Endothelial cell of umbilical vein (primary cell): ENCODE measurements at regions not wholly inside any gene's neighbourhood (a gene's known extent, or its start where the extent isn't known, plus 50 kb on each side); places are given as distances from the start of the nearest gene placed in this dataset.

Experiments
- BruUV-seq: library from RNA; stranded (reverse); fragments of 400-500 nt; replicated peaks from 2 replicates; lab custom pipeline; 2021; lab: Mats Ljungman, UMichigan
- CTCF ChIA-PET: fragments of 300-600, 350-600 bp; sonication (Branson Sonifier 250); formaldehyde crosslinking; loops from one replicate; lab custom pipeline; 2021; ENCODE audit warnings: antibody characterized with exemption, inconsistent platforms; lab: Charles Lee
- POLR2A ChIA-PET: fragments of 300-600, 350-600 bp; sonication (Branson Sonifier 250); formaldehyde crosslinking; loops from one replicate; lab custom pipeline; 2021; ENCODE audit warnings: antibody characterized with exemption, inconsistent platforms; lab: Charles Lee
- DNase-seq: peaks from one replicate; pipeline ENCODE4 v3.0.0-alpha.2; 2011; ENCODE audit warnings: low read depth, low spot score
- FAIRE-seq: peaks from 2 replicates; lab custom pipeline; 2011; peaks lifted over from hg19 to GRCh38; lab: Jason Lieb, UNC
- H2AFZ ChIP-seq: 2 replicates; pipeline ENCODE4 v1.6.0; 2012; ENCODE audit warnings: low read depth, low read length, control low read depth, inconsistent platforms
- H3K27ac ChIP-seq: 2 replicates; pipeline ENCODE4 v1.5.1; 2011; ENCODE audit warnings: low read depth, mild to moderate bottlenecking, control low read depth, low read length, moderate library complexity; ENCODE audit not compliant: insufficient read depth
- H3K27me3 ChIP-seq, 2 experiments: 2 replicates each; pipeline versions ENCODE4 v1.6.0 to v1.6.1; 2011; ENCODE audit warnings: low read length in 2 of 2, mixed read lengths in 1 of 2; ENCODE audit not compliant: control insufficient read depth in 2 of 2, insufficient read depth in 2 of 2
- H3K36me3 ChIP-seq, 2 experiments: 2 replicates in 1 of 2; 3 replicates in 1 of 2; pipeline ENCODE4 v1.5.1; 2011; ENCODE audit warnings: low read length in 2 of 2, mild to moderate bottlenecking in 1 of 2, moderate library complexity in 1 of 2; ENCODE audit not compliant: control insufficient read depth in 2 of 2, insufficient read depth in 2 of 2; ENCODE audit errors: extremely low read depth in 1 of 2
- H3K4me1 ChIP-seq: 3 replicates; pipeline ENCODE4 v1.5.1; 2011; ENCODE audit warnings: mild to moderate bottlenecking, low read length; ENCODE audit not compliant: control insufficient read depth, insufficient read depth; ENCODE audit errors: extremely low read depth
- H3K4me2 ChIP-seq: 2 replicates; pipeline ENCODE4 v1.6.1; 2011; ENCODE audit warnings: low read length, control low read depth, mixed read lengths; ENCODE audit not compliant: insufficient read depth
- H3K4me3 ChIP-seq, 3 experiments: fragments of 200-600 bp in 1 of 3; sonication (generic), shearing (Covaris generic) in 1 of 3; replicated peaks in 1 of 3; 2 replicates each; pipeline ENCODE4 v1.5.1; 2011 to 2016; ENCODE audit warnings: control low read depth in 3 of 3, low read length in 3 of 3, mild to moderate bottlenecking in 2 of 3, inconsistent platforms in 1 of 3, low read depth in 1 of 3, moderate library complexity in 1 of 3; ENCODE audit not compliant: insufficient read depth in 1 of 3
- H3K79me2 ChIP-seq: 2 replicates; pipeline ENCODE4 v1.6.0; 2012; ENCODE audit warnings: low read length, inconsistent platforms; ENCODE audit not compliant: control insufficient read depth, insufficient read depth
- H3K9ac ChIP-seq: replicated peaks from 2 replicates; pipeline ENCODE3; 2011; ENCODE audit warnings: low read length, control low read depth; ENCODE audit not compliant: insufficient read depth; ENCODE audit errors: extremely low read depth
- H3K9me1 ChIP-seq: replicated peaks from 3 replicates; pipeline ENCODE4 v1.6.0; 2011; ENCODE audit warnings: mild to moderate bottlenecking, low read length; ENCODE audit not compliant: control insufficient read depth, insufficient read depth; ENCODE audit errors: extremely low read depth
- H3K9me3 ChIP-seq: replicated peaks from 2 replicates; pipeline ENCODE4 v1.5.1; 2012; ENCODE audit warnings: low read length, inconsistent platforms; ENCODE audit not compliant: control insufficient read depth, insufficient read depth
- H4K20me1 ChIP-seq: replicated peaks from 2 replicates; pipeline ENCODE3; 2011; ENCODE audit warnings: mild to moderate bottlenecking, low read length; ENCODE audit not compliant: control insufficient read depth, insufficient read depth; ENCODE audit errors: extremely low read depth
- FOS ChIP-seq: IDR thresholded peaks from 2 replicates; pipeline ENCODE4 v1.6.1; 2011; ENCODE audit warnings: mild to moderate bottlenecking, low read length, moderate library complexity, borderline replicate concordance; ENCODE audit not compliant: insufficient read depth
- JUN ChIP-seq: IDR thresholded peaks from 2 replicates; pipeline ENCODE4 v1.6.1; 2011; ENCODE audit warnings: borderline replicate concordance, low read depth; ENCODE audit not compliant: insufficient read length, insufficient read depth
- MYC ChIP-seq: IDR thresholded peaks from one replicate; pipeline ENCODE4 v1.6.1; 2011; ENCODE audit warnings: mild to moderate bottlenecking, low read depth, low read length
- POLR2A ChIP-seq: IDR thresholded peaks from 2 replicates; pipeline ENCODE4 v1.6.1; 2012; ENCODE audit warnings: low read depth, mild to moderate bottlenecking, control low read depth, low read length
- dilution Hi-C: fragments of 300-500 bp; cut with MboI; formaldehyde crosslinking; loops from one replicate; pipeline ENCODE4 v1.15.0; 2019; ENCODE audit warnings: low sequenced_read_pairs; ENCODE audit not compliant: extremely low pct_ligation_motif_present
- intact Hi-C: fragments of 100-400 bp; cut with micrococcal nuclease; formaldehyde crosslinking; loops from one replicate; pipeline ENCODE4 v1.10.0; 2022
- TF ChIP-seq, protein P1 (sequence below): IDR thresholded peaks from 2 replicates; pipeline ENCODE4 v1.6.1; 2011; ENCODE audit not compliant: insufficient read depth, insufficient read length
- TF ChIP-seq, protein P2 (sequence below), 2 donors: IDR thresholded peaks; 1 replicate in 1 of 2; 2 replicates in 1 of 2; pipeline ENCODE4 v1.5.1; 2011; ENCODE audit warnings: low read length in 2 of 2, mild to moderate bottlenecking in 2 of 2, moderate library complexity in 2 of 2, control low read depth in 1 of 2, inconsistent platforms in 1 of 2, low read depth in 1 of 2; ENCODE audit not compliant: insufficient read depth in 1 of 2; ENCODE audit errors: extremely low read depth in 1 of 2

DNA sequence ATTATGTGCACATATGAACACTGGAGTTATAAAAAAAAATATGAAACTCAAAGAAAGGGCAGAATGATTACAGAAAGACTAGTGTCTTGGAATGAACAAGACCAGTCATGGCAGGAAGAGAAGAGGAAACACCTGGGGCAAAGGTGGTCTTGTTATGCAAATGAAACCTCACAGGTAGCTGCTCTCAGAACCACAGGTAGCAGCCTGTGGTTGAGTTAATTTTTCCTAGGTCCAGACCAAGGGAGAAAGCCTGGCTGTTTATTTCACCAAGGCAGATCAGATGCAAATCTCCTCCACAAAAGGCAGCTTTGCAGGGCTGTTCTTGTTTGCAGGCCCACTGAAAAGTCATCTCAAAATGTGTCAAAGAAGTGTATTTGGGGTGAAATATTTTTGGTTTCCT lies 785.8 kb downstream of the RNF144A start:
- Histone ChIP-seq H3K9me1 (no peaks in the 10 kb centered on the region), H3K9me3 (peaks cover 1% of the 10 kb centered on the region), H3K4me1 (no peaks in the 10 kb centered on the region), H3K36me3 (no peaks in the 10 kb centered on the region), H3K79me2 (no peaks in the 10 kb centered on the region), H3K27me3 (no peaks in the 10 kb centered on the region), H3K27ac (no peak overlapping the region), H3K4me2 (no peak overlapping the region), H2AFZ (no peak overlapping the region), H3K9ac (no peak overlapping the region), H4K20me1 (no peaks in the 10 kb centered on the region), H3K4me3 (no peak overlapping the region)
- TF ChIP-seq FOS (no peak), POLR2A (no peak), MYC (no peak), JUN (no peak)
- TF ChIP-seq, protein P1, sequence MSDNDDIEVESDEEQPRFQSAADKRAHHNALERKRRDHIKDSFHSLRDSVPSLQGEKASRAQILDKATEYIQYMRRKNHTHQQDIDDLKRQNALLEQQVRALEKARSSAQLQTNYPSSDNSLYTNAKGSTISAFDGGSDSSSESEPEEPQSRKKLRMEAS: no peak
- TF ChIP-seq, protein P2, sequence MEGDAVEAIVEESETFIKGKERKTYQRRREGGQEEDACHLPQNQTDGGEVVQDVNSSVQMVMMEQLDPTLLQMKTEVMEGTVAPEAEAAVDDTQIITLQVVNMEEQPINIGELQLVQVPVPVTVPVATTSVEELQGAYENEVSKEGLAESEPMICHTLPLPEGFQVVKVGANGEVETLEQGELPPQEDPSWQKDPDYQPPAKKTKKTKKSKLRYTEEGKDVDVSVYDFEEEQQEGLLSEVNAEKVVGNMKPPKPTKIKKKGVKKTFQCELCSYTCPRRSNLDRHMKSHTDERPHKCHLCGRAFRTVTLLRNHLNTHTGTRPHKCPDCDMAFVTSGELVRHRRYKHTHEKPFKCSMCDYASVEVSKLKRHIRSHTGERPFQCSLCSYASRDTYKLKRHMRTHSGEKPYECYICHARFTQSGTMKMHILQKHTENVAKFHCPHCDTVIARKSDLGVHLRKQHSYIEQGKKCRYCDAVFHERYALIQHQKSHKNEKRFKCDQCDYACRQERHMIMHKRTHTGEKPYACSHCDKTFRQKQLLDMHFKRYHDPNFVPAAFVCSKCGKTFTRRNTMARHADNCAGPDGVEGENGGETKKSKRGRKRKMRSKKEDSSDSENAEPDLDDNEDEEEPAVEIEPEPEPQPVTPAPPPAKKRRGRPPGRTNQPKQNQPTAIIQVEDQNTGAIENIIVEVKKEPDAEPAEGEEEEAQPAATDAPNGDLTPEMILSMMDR (IDR thresholded peaks at IDR 0.05; ENCODE audit: extremely low read depth in 1 of 2, insufficient read depth in 1 of 2, low read depth in 1 of 2, low read length in 2 of 2): no peak
- POLR2A ChIA-PET: no interaction called here
- BruUV-seq: no TSS peak
- dilution Hi-C loops (no loop called here), intact Hi-C loops (no loop called here)
- DNase-seq: no peak
- no peak for FAIRE-seq
- CTCF ChIA-PET: no interaction called here

DNA sequence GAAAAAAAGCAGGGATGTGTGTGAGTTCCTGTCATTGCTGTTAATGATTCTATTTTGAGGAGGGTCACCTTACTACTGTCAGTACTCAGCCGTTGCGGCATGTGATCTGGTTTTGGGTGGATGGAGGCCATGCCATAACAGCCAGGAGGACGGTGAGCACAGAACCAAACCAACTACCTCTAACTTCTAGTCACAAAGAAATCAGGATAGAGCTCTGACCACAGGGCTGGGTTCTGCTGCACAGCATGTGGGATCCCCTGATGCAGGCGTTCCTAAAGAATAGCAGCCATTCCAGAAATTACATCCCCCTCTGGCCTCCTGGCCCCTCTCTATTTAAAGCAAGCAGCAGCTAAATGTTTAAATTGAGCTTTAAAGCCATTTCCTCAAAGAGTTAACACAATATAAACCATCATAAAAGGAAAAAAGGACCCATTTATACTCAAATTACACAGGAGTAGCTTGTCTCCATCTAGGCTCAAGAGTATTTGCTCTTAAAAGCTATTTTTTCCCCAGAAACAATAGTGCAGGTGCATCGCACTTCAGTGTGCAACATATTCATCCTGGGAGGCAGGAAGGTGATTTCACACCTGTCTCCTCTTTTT lies 786.4 kb downstream of the RNF144A start:
- DNase-seq (no peak), FAIRE-seq (no peak)
- no peaks in the 10 kb centered on the region for H3K36me3 ChIP-seq
- no peaks in the 10 kb centered on the region for H3K79me2 ChIP-seq
- H3K4me2 ChIP-seq: no peak overlapping the region
- POLR2A ChIA-PET: no interaction called here
- H3K9me3 ChIP-seq: peaks cover 1% of the 10 kb centered on the region
- H3K27ac ChIP-seq: no peak overlapping the region
- H3K4me3 ChIP-seq: no peak overlapping the region
- dilution Hi-C loops (no loop called here), intact Hi-C loops (no loop called here)
- TF ChIP-seq MYC: no peak
- no peak for TF ChIP-seq JUN
- TF ChIP-seq POLR2A: no peak
- TF ChIP-seq, protein P2 (IDR thresholded peaks at IDR 0.05; ENCODE audit: extremely low read depth in 1 of 2, insufficient read depth in 1 of 2, low read depth in 1 of 2, low read length in 2 of 2): no peak
- TF ChIP-seq, protein P1: no peak
- H2AFZ ChIP-seq: no peak overlapping the region
- H3K4me1 ChIP-seq: no peaks in the 10 kb centered on the region
- H3K27me3 ChIP-seq: no peaks in the 10 kb centered on the region
- BruUV-seq: no TSS peak
- no peak overlapping the region for H3K9ac ChIP-seq
- H3K9me1 ChIP-seq: no peaks in the 10 kb centered on the region
- CTCF ChIA-PET: no interaction called here
- H4K20me1 ChIP-seq: no peaks in the 10 kb centered on the region
